Kidney epithelial cell (primary cell): ENCODE measurements at regions not wholly inside any gene's neighbourhood (a gene's known extent, or its start where the extent isn't known, plus 50 kb on each side); places are given as distances from the start of the nearest gene placed in this dataset.

ENCODE experiments used
- DNase-seq: peaks from one replicate; pipeline ENCODE4 v3.0.0-alpha.2; 2010; ENCODE audit warnings: low read depth
- H3K27me3 ChIP-seq: 2 replicates; pipeline ENCODE4 v1.6.0; 2011; ENCODE audit warnings: low read length; ENCODE audit not compliant: control insufficient read depth, insufficient read depth
- H3K36me3 ChIP-seq: 2 replicates; pipeline ENCODE4 v1.5.1; 2011; ENCODE audit warnings: low read length; ENCODE audit not compliant: control insufficient read depth, insufficient read depth
- H3K4me3 ChIP-seq: 2 replicates; pipeline ENCODE4 v1.5.1; 2011; ENCODE audit warnings: low read depth, mild to moderate bottlenecking, control low read depth, low read length
- TF ChIP-seq, protein P1 (sequence below): IDR thresholded peaks from 2 replicates; pipeline ENCODE4 v1.5.1; 2011; ENCODE audit warnings: mild to moderate bottlenecking, moderate library complexity, low read length, control low read depth, inconsistent platforms; ENCODE audit not compliant: insufficient read depth, poor library complexity, severe bottlenecking

DNA sequence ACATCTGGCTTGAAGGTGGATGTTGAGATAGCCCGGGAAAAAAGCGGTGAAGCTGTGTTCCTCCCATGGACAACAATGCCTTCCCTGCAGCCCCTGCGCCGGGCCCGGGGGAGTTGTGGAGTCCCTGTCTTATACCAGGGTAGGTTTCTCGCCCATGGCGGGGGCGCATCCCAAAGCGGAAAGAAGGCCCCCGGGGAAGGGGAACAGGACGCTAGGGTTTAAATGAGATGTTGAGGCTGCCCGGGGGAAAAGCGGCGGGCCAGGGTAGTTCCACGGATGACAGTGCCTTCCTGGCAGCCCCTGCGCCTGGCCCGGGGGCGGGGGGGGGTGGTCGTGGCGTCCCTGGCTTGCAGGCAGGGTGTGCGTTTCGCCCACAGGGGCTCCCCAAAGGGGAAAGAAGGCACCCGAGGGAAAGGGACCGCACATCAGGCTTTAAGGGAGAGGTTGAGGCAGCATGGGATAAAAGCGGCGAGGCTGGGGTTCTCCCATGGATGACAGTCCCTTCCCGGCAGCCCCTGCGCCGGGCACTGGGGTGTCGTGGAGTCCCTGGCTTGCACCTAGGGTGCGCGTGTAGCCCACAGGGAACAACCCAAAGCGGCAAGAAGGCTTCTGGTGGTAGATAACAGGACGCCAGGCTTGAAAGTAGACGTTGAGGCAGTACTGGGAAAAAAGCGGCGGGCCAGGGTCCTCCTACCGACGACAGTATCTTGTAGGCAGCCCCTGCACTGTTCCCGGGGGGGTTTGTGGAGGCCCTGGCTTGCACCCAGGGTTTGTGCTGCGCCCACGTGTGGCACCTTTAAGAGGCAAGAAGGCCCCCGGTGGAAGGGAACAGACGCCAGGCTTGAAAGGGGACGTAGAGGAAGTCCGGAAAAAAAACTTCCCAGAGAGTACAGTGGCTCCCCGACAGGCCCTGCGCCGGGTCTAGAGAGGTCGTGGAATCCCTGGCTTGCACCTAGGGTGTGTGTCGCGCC lies 160.8 kb upstream of the ALG10B start:
- H3K36me3 ChIP-seq, result no peaks in the 10 kb centered on the region
- DNase-seq, result no peak
- H3K27me3 ChIP-seq, result no peaks in the 10 kb centered on the region
- no peak overlapping the region for H3K4me3 ChIP-seq
- TF ChIP-seq, protein P1, sequence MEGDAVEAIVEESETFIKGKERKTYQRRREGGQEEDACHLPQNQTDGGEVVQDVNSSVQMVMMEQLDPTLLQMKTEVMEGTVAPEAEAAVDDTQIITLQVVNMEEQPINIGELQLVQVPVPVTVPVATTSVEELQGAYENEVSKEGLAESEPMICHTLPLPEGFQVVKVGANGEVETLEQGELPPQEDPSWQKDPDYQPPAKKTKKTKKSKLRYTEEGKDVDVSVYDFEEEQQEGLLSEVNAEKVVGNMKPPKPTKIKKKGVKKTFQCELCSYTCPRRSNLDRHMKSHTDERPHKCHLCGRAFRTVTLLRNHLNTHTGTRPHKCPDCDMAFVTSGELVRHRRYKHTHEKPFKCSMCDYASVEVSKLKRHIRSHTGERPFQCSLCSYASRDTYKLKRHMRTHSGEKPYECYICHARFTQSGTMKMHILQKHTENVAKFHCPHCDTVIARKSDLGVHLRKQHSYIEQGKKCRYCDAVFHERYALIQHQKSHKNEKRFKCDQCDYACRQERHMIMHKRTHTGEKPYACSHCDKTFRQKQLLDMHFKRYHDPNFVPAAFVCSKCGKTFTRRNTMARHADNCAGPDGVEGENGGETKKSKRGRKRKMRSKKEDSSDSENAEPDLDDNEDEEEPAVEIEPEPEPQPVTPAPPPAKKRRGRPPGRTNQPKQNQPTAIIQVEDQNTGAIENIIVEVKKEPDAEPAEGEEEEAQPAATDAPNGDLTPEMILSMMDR, result no peak

DNA sequence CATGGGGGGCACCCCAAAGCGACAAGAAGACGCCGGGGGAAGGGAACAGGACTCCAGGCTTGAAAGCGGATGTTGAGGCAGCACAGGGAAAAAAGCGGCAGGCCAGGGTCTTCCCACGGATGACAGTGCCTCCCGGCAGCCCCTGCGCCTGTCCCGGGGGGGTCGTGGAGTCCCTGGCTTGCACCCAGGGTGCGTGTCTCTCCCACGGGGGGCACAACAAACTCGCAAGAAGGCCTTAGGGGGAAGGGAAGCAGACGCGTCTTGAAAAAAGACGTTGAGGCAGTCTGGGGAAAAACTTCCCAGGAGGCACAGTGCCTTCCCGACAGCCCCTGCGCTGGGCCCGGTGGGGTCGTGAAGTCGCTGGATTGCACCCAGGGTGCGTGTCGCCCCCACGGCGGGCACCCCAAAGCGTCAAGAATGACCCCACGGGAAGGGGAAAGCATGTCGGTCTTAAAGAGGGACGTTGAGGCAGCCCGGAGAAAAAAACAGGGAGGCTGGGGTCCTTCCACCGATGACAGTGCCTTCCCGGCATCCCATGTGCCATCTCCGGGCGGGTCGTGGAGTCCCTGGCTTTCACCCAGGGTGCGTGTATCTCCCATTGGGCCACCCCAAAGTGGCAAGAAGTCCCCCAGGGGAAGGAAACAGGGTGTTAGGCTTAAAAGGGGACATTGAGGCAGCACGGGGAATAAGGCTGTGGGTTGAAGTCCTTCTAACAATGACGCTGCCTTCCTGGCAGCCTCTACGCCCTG lies 159.9 kb upstream of the ALG10B start:
- no peak for DNase-seq
- TF ChIP-seq, protein P1, result no peak

DNA sequence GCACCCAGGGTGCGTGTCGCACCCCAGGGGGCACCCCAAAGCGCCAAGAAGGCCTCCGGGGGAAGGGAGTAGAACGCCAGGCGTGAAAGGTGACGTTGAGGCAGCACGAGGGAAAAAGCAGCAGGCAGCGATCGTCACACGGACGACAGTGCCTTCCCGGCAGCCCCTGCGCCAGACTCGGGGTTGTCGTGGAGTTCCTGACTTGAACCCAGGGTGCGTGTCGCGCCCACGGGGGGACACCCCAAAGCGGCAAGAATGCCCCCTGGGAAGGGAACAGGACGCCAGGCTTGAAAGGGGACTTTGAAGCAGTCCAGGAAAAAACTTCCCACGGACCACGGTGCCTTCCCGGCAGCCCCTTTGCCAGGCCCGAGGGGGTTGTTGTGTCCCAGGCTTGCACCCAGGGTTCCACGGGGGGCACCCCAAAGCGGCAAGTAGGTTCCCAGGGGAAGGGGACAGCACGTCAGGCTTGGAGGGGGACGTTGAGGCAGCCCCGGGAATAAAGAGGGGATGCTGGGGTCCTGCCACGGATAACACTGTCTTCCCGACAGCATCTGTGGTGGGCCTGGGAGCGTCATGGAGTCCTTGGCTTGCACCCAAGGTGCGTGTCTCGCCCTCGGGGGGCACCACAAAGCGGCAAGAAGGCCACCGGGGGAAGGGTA lies 159.2 kb upstream of the ALG10B start:
- TF ChIP-seq, protein P1, result no peak
- no peak overlapping the region for H3K4me3 ChIP-seq
- DNase-seq, result no peak
- H3K36me3 ChIP-seq, result no peaks in the 10 kb centered on the region
- no peaks in the 10 kb centered on the region for H3K27me3 ChIP-seq

More for the DNA sequence above, 159.9 kb upstream of the ALG10B start:
- no peak overlapping the region for H3K4me3 ChIP-seq
- no peaks in the 10 kb centered on the region for H3K36me3 ChIP-seq
- no peaks in the 10 kb centered on the region for H3K27me3 ChIP-seq

DNA sequence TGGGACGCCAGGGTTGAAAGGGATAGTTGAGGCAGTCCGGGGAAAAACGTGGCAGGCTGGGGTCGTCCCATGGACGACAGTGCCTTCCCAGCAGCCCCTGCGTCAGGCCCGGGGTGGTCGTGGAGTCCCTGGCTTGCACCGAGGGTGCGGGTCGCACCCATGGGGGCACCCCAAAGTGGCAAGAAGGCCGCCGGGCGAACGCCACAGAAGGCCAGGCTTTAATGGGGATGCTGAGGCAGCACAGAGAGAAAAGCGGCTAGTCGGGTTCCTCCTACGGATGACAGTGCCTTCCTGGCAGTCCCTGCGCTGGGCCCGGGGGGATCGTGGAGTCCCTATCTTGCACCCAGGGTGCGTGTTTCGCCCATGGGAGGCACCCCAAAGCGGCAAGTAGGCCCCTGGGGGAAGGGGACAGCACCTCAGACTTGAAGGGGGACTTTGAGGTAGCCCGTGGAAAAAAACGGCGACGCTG lies 158.6 kb upstream of the ALG10B start:
- H3K36me3 ChIP-seq, result no peaks in the 10 kb centered on the region
- H3K27me3 ChIP-seq, result no peaks in the 10 kb centered on the region
- no peak overlapping the region for H3K4me3 ChIP-seq
- TF ChIP-seq, protein P1, result no peak
- no peak for DNase-seq

DNA sequence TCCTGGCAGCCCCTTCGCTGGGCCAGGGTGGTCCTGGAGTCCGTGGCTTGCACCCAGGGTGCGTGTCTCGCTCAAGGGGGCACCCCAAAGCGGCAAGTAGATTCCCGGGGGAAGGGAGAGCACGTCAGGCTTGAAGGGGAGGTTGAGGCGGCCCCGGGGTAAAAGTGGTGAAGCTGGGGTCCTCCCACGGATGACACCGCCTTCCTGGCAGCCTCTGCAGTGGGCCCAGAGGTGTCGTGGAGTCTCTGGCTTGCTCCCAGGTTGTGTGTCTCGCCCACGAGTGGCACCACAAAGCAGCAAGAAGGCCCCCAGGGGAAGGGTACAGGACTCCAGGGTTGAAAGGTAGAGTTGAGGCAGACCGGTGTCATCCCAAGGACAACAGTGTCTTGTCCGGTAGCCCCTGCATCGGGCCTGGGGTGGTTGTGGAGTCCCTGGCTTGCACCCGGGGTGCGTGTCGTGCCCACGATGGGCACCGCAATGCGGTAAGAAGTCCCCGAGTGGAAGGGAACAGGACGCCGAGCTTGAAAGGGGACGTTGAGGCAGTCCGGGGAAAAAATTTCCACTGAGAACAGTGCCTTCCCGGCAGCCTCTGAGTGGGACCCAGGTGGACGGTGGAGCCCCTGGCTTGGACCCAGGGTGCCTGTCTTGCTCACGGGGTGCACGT lies 158.0 kb upstream of the ALG10B start:
- TF ChIP-seq, protein P1, result no peak
- Histone ChIP-seq H3K36me3 (no peaks in the 10 kb centered on the region), H3K27me3 (no peaks in the 10 kb centered on the region), H3K4me3 (no peak overlapping the region)
- DNase-seq, result no peak
